Osteocyte (in vitro differentiated cells): ENCODE measurements at regions not wholly inside any gene's neighbourhood (a gene's known extent, or its start where the extent isn't known, plus 50 kb on each side); places are given as distances from the start of the nearest gene placed in this dataset.

Source experiments
- DNase-seq: peaks from one replicate; pipeline ENCODE4 v3.0.0; 2021; ENCODE audit warnings: mixed read lengths; ENCODE audit not compliant: unreplicated experiment; ENCODE audit errors: extremely low spot score
- H3K27ac Mint-ChIP-seq: one replicate; pipeline ENCODE4 v1.8.0; 2021; ENCODE audit warnings: mild to moderate bottlenecking, mixed read lengths; ENCODE audit not compliant: unreplicated experiment
- H3K27me3 Mint-ChIP-seq: one replicate; pipeline ENCODE4 v1.8.0; 2021; ENCODE audit warnings: mixed read lengths; ENCODE audit not compliant: unreplicated experiment
- H3K36me3 Mint-ChIP-seq: one replicate; pipeline ENCODE4 v1.8.0; 2021; ENCODE audit warnings: mixed read lengths; ENCODE audit not compliant: unreplicated experiment
- H3K4me1 Mint-ChIP-seq: one replicate; pipeline ENCODE4 v1.8.0; 2021; ENCODE audit warnings: mixed read lengths; ENCODE audit not compliant: unreplicated experiment
- H3K4me3 Mint-ChIP-seq: one replicate; pipeline ENCODE4 v1.8.0; 2021; ENCODE audit warnings: mild to moderate bottlenecking, moderate library complexity, mixed read lengths; ENCODE audit not compliant: unreplicated experiment
- H3K9me3 Mint-ChIP-seq: one replicate; pipeline ENCODE4 v1.8.0; 2021; ENCODE audit warnings: mixed read lengths; ENCODE audit not compliant: unreplicated experiment
- CTCF ChIP-seq: fragments of 200-600 bp; sonication (generic); IDR thresholded peaks from 2 replicates; pipeline ENCODE4 v1.5.0; 2021; ENCODE audit warnings: antibody characterized with exemption, mild to moderate bottlenecking, moderate library complexity

GRCh38 chr13:30816736-30817135 is 81.4 kb downstream of the ALOX5AP start:
- peaks cover 9% of the 10 kb centered on the region for H3K4me1 Mint-ChIP-seq
- no peaks in the 10 kb centered on the region for H3K9me3 Mint-ChIP-seq
- H3K36me3 Mint-ChIP-seq, result no peaks in the 10 kb centered on the region
- no peak for DNase-seq
- H3K27ac Mint-ChIP-seq, result no peak overlapping the region
- TF ChIP-seq CTCF, result no peak
- H3K4me3 Mint-ChIP-seq, result no peak overlapping the region
- no peaks in the 10 kb centered on the region for H3K27me3 Mint-ChIP-seq

- no peak for DNase-seq
- H3K27ac Mint-ChIP-seq, result no peak overlapping the region
- peaks cover 2% of the 10 kb centered on the region for H3K27me3 Mint-ChIP-seq
- H3K4me1 Mint-ChIP-seq, result peaks cover 9% of the 10 kb centered on the region
- no peaks in the 10 kb centered on the region for H3K36me3 Mint-ChIP-seq
- no peak overlapping the region for H3K4me3 Mint-ChIP-seq
- H3K9me3 Mint-ChIP-seq, result no peaks in the 10 kb centered on the region
- no peak for TF ChIP-seq CTCF
Observed at GRCh38 chr13:30818323-30818960, 83.1 kb downstream of the ALOX5AP start.

DNA sequence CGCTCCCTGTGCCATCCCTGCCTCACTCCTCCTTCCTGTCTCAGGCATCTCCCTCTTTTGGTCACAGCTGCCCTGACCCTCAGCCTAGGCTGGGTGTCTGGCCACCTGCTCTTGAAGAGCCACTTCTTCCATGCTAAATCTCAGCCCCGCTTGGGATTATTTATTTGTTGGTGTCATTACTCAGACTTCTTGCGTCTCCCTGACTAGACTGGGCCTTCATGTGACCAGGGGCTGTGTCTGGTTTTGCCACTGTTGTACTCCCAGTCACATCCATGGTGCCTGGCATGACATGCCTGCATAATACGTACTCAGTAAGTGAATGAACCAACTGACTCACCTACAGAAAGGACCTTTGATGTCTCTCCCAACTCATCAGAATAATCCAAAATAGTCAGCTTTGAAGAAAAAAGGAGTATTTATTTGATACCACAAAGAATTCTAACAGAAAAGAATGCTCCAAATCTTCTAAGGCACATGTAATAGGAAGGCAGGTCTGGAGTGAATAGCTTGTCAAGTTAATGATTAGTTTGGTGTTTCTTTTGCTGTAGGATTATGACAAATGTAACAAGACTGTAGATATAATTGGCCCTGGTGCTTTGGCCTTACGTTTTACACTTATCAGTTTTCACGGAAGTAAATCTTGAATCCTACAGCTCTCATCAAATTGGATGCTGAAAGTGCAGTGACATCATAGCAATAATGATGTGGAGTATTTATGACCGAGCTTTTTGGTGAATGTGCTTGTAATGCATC is 84.0 kb downstream of the ALOX5AP start:
- Mint-ChIP-seq H3K27ac (no peak overlapping the region), H3K36me3 (no peaks in the 10 kb centered on the region), H3K4me1 (peaks cover 9% of the 10 kb centered on the region), H3K27me3 (peaks cover 3% of the 10 kb centered on the region), H3K9me3 (no peaks in the 10 kb centered on the region), H3K4me3 (no peak overlapping the region)
- DNase-seq, result no peak
- no peak for TF ChIP-seq CTCF

- H3K9me3 Mint-ChIP-seq, result no peaks in the 10 kb centered on the region
- H3K36me3 Mint-ChIP-seq, result no peaks in the 10 kb centered on the region
- no peak overlapping the region for H3K4me3 Mint-ChIP-seq
- TF ChIP-seq CTCF, result no peak
- H3K4me1 Mint-ChIP-seq, result peaks cover 9% of the 10 kb centered on the region
- peaks cover 6% of the 10 kb centered on the region for H3K27me3 Mint-ChIP-seq
- no peak for DNase-seq
- no peak overlapping the region for H3K27ac Mint-ChIP-seq
Observed at GRCh38 chr13:30821421-30821820, 84.7 kb upstream of the MEDAG start.

GRCh38 chr13:30824651-30825050 is 81.4 kb upstream of the MEDAG start:
- DNase-seq, result no peak
- no peak overlapping the region for H3K4me3 Mint-ChIP-seq
- H3K4me1 Mint-ChIP-seq, result peaks cover 13% of the 10 kb centered on the region
- H3K27ac Mint-ChIP-seq, result no peak overlapping the region
- no peak for TF ChIP-seq CTCF
- no peaks in the 10 kb centered on the region for H3K36me3 Mint-ChIP-seq
- no peaks in the 10 kb centered on the region for H3K9me3 Mint-ChIP-seq
- peaks cover 6% of the 10 kb centered on the region for H3K27me3 Mint-ChIP-seq
